ENCODE measurements at regions not wholly inside any gene's neighbourhood (a gene's known extent, or its start where the extent isn't known, plus 50 kb on each side); places are given as distances from the start of the nearest gene placed in this dataset.

DNA sequence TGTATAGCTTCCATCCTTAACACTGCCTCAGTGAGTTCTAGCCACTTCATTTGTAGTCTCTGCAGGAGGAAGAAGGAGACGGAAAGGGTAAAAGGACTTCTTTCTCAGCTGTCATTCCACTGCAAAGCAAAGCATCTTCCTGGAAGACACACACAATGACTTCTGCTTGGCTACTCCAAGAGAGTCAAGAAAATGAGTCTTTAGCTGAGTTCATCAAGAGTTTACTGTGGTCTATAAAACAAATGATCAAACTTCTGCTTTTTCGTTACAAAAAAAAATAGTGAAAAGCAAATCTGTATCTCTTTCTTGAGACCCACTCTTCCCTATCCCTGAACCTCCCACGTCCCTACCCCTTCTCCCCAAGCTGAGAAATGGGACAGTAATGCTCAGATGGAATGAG lies 205.0 kb upstream of the AHR start:
- no peak overlapping the region for H3K4me3 ChIP-seq
- intact Hi-C loops (cut with DNase I; ENCODE audit: low total_unique reads) = no loop called here
- no peaks in the 10 kb centered on the region for H3K9me3 ChIP-seq

DNA sequence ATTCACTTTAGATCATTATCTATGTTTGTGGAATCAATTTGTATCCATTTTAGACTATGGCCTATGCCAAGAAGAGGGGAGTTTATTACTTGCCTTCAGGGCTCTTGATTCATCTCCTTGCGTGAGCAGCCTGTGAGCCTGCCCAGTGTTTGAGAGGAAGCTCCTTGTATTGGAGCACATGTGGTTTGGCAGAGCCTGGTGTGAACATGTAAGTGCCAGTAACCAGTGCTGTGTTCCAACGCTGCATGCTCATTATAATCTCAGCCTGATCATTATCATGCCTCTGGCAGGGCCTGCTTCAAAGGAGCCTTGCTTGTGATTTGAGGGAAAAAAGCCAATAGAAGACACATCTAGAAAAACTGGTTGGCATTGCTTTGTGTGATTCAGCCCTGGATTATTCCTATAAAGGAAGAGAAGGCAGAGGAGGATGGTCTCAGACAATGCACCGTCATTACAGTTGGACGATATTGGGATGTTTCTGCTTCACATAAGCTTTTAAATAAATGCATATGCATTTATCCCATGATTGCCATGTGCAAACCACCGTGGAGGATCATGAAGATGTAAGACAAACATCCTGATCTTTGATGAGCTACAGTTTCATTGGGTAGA lies 203.4 kb upstream of the AHR start:
- no peak for DNase-seq

More for the DNA sequence above, 205.0 kb upstream of the AHR start:
- DNase-seq = no peak
- no peak overlapping the region for H3K27ac ChIP-seq
- no peak for TF ChIP-seq POLR2A (IDR thresholded peaks at IDR 0.05)
- TF ChIP-seq, protein P1, sequence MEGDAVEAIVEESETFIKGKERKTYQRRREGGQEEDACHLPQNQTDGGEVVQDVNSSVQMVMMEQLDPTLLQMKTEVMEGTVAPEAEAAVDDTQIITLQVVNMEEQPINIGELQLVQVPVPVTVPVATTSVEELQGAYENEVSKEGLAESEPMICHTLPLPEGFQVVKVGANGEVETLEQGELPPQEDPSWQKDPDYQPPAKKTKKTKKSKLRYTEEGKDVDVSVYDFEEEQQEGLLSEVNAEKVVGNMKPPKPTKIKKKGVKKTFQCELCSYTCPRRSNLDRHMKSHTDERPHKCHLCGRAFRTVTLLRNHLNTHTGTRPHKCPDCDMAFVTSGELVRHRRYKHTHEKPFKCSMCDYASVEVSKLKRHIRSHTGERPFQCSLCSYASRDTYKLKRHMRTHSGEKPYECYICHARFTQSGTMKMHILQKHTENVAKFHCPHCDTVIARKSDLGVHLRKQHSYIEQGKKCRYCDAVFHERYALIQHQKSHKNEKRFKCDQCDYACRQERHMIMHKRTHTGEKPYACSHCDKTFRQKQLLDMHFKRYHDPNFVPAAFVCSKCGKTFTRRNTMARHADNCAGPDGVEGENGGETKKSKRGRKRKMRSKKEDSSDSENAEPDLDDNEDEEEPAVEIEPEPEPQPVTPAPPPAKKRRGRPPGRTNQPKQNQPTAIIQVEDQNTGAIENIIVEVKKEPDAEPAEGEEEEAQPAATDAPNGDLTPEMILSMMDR (IDR thresholded peaks at IDR 0.05) = no peak
- H3K36me3 ChIP-seq = no peaks in the 10 kb centered on the region
- no peaks in the 10 kb centered on the region for H3K4me1 ChIP-seq
- H3K27me3 ChIP-seq = no peaks in the 10 kb centered on the region

DNA sequence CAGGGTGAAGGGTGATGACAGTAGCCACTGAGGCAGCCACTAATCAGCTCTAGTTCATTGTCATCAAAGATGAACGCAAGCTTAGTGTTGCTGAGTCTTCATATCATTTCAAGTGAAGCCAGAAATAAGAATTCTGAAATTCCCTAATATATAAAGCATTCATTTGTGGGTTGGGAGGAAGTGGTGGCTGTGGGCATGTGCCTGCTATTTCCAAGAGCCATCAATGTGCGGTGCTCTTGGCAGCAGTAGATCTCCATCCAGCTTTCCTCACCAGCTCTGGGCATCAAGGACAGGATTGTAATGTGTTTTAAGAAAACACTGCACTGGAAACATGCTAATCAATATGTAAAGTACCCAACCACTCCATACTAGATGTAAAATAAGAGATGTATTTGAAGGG lies 202.5 kb upstream of the AHR start:
- no peaks in the 10 kb centered on the region for H3K27me3 ChIP-seq
- no peaks in the 10 kb centered on the region for H3K9me3 ChIP-seq
- intact Hi-C loops (cut with DNase I; ENCODE audit: low total_unique reads) = no loop called here
- H3K4me1 ChIP-seq = no peaks in the 10 kb centered on the region
- H3K27ac ChIP-seq = no peak overlapping the region
- H3K4me3 ChIP-seq = no peak overlapping the region
- H3K36me3 ChIP-seq = no peaks in the 10 kb centered on the region
- TF ChIP-seq, protein P1 (IDR thresholded peaks at IDR 0.05) = no peak
- TF ChIP-seq POLR2A (IDR thresholded peaks at IDR 0.05) = no peak
- DNase-seq = no peak

More for the DNA sequence above, 203.4 kb upstream of the AHR start:
- no peaks in the 10 kb centered on the region for H3K4me1 ChIP-seq
- intact Hi-C loops (cut with DNase I; ENCODE audit: low total_unique reads) = no loop called here
- TF ChIP-seq, protein P1 (IDR thresholded peaks at IDR 0.05) = no peak
- TF ChIP-seq POLR2A (IDR thresholded peaks at IDR 0.05) = no peak
- no peaks in the 10 kb centered on the region for H3K36me3 ChIP-seq
- H3K27ac ChIP-seq = no peak overlapping the region
- no peaks in the 10 kb centered on the region for H3K27me3 ChIP-seq
- no peak overlapping the region for H3K4me3 ChIP-seq
- H3K9me3 ChIP-seq = no peaks in the 10 kb centered on the region

DNA sequence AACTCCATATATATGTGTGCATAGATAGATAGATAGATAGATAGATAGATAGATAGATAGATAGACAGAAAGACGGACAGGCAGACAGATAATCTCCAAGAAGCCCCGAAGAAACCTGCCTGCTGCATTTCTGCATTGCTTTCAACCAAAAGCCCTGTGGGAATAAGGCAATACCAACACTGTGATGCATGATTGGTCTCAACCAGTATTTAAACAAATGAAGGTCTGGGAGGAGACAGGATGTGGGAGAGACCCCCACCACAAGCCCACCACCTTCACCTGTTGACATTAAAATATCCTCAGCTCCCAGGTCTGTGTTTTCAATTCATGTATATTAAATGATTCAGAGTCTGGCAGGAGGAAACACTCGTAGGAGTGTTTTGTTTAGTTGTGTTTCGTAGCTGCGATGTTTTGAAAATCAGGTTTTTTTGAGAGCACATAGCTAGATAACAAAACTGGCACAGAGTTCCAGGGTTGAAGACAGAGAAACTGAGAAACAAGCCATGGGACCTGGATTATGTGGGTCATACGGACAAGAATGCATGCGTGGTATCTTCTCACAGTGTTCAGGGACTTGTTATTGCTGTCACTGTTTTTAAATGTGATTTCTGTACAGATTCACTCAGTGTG lies 200.7 kb upstream of the AHR start:
- no peaks in the 10 kb centered on the region for H3K9me3 ChIP-seq
- H3K4me1 ChIP-seq = no peaks in the 10 kb centered on the region
- H3K36me3 ChIP-seq = no peaks in the 10 kb centered on the region
- intact Hi-C loops (cut with DNase I; ENCODE audit: low total_unique reads) = no loop called here
- H3K4me3 ChIP-seq = no peak overlapping the region
- no peak for DNase-seq
- H3K27me3 ChIP-seq = no peaks in the 10 kb centered on the region
- no peak for TF ChIP-seq POLR2A (IDR thresholded peaks at IDR 0.05)
- no peak overlapping the region for H3K27ac ChIP-seq

DNA sequence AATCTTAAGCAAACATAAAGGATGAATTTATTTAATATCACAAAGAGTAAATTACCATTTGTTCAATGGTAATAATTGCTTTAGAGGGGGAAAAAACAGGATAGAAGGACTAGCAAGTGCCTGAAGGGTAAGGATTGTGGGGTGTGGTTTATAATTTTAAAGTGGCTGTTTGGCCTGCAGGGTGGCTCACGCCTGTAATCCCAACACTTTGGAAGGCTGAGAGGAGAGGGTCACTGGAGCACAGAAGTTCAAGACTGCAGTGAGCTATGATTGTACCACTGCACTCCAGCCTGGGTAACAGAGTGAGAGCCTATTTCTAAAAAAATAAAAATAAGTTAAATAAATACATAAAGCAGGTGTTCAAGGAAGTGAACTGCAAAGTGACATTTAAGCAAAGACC lies 199.9 kb upstream of the AHR start:
- TF ChIP-seq POLR2A (IDR thresholded peaks at IDR 0.05) = no peak
- TF ChIP-seq, protein P1 (IDR thresholded peaks at IDR 0.05) = no peak
- H3K27ac ChIP-seq = no peak overlapping the region
- DNase-seq = no peak
- intact Hi-C loops (cut with DNase I; ENCODE audit: low total_unique reads) = no loop called here
- no peaks in the 10 kb centered on the region for H3K9me3 ChIP-seq
- no peak overlapping the region for H3K4me3 ChIP-seq
- no peaks in the 10 kb centered on the region for H3K27me3 ChIP-seq
- H3K36me3 ChIP-seq = no peaks in the 10 kb centered on the region
- H3K4me1 ChIP-seq = no peaks in the 10 kb centered on the region

Measured in uterus (tissue), 3 donors.